ENCODE measurements at regions not wholly inside any gene's neighbourhood (a gene's known extent, or its start where the extent isn't known, plus 50 kb on each side); places are given as distances from the start of the nearest gene placed in this dataset.

- DNase-seq (ENCODE audit: extremely low read depth in 1 of 4, low spot score in 3 of 4), result no peak
- POLR2A ChIA-PET, result no interaction called here
- TF ChIP-seq ZNF584 (CRISPR knock-in tag; IDR thresholded peaks at IDR 0.05; ENCODE audit: low read depth) (no peak), ZSCAN32 (CRISPR knock-in tag; IDR thresholded peaks at IDR 0.05) (no peak)
- TF ChIP-seq, protein P1, sequence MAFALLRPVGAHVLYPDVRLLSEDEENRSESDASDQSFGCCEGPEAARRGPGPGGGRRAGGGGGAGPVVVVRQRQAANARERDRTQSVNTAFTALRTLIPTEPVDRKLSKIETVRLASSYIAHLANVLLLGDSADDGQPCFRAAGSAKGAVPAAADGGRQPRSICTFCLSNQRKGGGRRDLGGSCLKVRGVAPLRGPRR (CRISPR knock-in tag; IDR thresholded peaks at IDR 0.05), result no peak
- BruUV-seq (replicated peaks), result no TSS peak
- Histone ChIP-seq H3K27ac (ENCODE audit: extremely low read depth, low read depth, low read length) (no peak overlapping the region), H4K20me1 (replicated peaks; ENCODE audit: control insufficient read depth, insufficient read depth, low read length) (no peaks in the 10 kb centered on the region), H3K4me1 (replicated peaks in 1 of 2; ENCODE audit: control insufficient read depth in 2 of 2, insufficient read depth in 2 of 2, low read length in 2 of 2) (no peaks in the 10 kb centered on the region), H3K79me2 (ENCODE audit: control insufficient read depth, insufficient read depth, low read length) (no peaks in the 10 kb centered on the region), H3K36me3 (ENCODE audit: control insufficient read depth, insufficient read depth, low read length) (no peaks in the 10 kb centered on the region), H3K9me1 (ENCODE audit: control insufficient read depth, insufficient read depth, low read length) (no peaks in the 10 kb centered on the region), H3K4me3 (no peak overlapping the region), H2AFZ (ENCODE audit: low read depth, low read length) (no peak overlapping the region), H3K9me3 (replicated peaks; ENCODE audit: control insufficient read depth, insufficient read depth, low read depth, low read length) (no peaks in the 10 kb centered on the region), H3K4me2 (ENCODE audit: insufficient read depth, low read length) (no peak overlapping the region), H3K9ac (ENCODE audit: insufficient read depth in 1 of 2, low read depth in 2 of 2, low read length in 2 of 2) (no peak overlapping the region), H3K27me3 (ENCODE audit: control insufficient read depth in 2 of 2, insufficient read depth in 2 of 2, low read length in 2 of 2) (no peaks in the 10 kb centered on the region)
- 0% methylated on average over 1 of the region's 1 CpG for WGBS (ENCODE audit: insufficient coverage, low coverage, missing lambda C conversion rate)
- no peak for FAIRE-seq
- CTCF ChIA-PET (ENCODE audit: low intra/inter-chr PET ratio), result no interaction called here
- no peak for ATAC-seq
- in situ Hi-C loops (cut with MboI), result no loop called here
- intact Hi-C loops (cut with micrococcal nuclease), result no loop called here
Measured at GRCh38 chr9:81497091-81497490, 192.3 kb downstream of the TLE1 start.

DNA sequence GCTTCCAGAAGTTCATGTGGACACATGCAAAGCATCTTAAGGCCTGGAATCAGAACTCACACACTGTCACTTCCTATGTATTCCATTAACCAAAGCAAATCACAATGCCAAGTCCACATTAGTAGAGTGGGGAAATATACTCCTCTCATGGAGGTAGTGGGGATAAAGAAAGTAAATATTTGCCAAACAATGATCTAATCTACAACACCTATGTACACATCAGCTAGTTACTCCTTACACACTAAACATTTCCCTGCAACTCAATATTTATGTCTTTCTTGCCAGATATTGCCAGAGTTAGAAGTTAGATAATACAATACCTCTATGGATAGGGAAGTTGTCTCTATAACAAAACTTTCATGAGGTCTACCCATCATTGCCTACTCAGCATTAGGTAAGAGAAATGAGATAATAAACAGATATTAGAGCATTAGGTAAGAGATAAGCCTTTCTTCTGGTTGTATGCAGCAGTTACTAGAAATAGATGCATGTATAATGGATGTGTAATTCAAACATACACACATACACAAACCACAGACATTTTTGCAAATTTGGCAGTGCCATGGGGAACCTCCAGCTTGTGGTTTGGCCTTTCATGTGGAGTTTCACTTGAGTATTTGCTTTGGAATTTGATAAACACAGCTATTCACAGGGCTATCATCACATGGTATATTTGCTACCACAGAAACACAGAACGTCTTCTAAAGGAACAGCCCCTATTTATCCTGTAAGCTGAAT is 196.5 kb downstream of the TLE1 start:
- no peaks in the 10 kb centered on the region for H3K79me2 ChIP-seq (ENCODE audit: control insufficient read depth, insufficient read depth, low read length)
- no peaks in the 10 kb centered on the region for H3K9me3 ChIP-seq (replicated peaks; ENCODE audit: control insufficient read depth, insufficient read depth, low read depth, low read length)
- no peaks in the 10 kb centered on the region for H3K9me1 ChIP-seq (ENCODE audit: control insufficient read depth, insufficient read depth, low read length)
- 0% methylated on average over 1 of the region's 1 CpG for WGBS (ENCODE audit: insufficient coverage, low coverage, missing lambda C conversion rate)
- H3K4me2 ChIP-seq (ENCODE audit: insufficient read depth, low read length), result no peak overlapping the region
- DNase-seq (ENCODE audit: extremely low read depth in 1 of 4, low spot score in 3 of 4) (no peak), ATAC-seq (no peak), FAIRE-seq (no peak)
- H3K27me3 ChIP-seq (ENCODE audit: control insufficient read depth in 2 of 2, insufficient read depth in 2 of 2, low read length in 2 of 2), result no peaks in the 10 kb centered on the region
- H3K4me1 ChIP-seq (replicated peaks in 1 of 2; ENCODE audit: control insufficient read depth in 2 of 2, insufficient read depth in 2 of 2, low read length in 2 of 2), result no peaks in the 10 kb centered on the region
- TF ChIP-seq, protein P2, sequence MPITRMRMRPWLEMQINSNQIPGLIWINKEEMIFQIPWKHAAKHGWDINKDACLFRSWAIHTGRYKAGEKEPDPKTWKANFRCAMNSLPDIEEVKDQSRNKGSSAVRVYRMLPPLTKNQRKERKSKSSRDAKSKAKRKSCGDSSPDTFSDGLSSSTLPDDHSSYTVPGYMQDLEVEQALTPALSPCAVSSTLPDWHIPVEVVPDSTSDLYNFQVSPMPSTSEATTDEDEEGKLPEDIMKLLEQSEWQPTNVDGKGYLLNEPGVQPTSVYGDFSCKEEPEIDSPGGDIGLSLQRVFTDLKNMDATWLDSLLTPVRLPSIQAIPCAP (CRISPR knock-in tag; IDR thresholded peaks at IDR 0.05; ENCODE audit: borderline replicate concordance), result no peak
- TF ChIP-seq SLC30A9 (CRISPR knock-in tag; IDR thresholded peaks at IDR 0.05) (no peak), COPS2 (conservative IDR thresholded peaks at IDR 0.05) (no peak), RCOR1 (IDR thresholded peaks at IDR 0.05; ENCODE audit: borderline replicate concordance in 1 of 2, low read depth in 2 of 2, low read length in 2 of 2) (no peak), MBD2 (IDR thresholded peaks at IDR 0.05; ENCODE audit: borderline replicate concordance, low read depth) (no peak), ETV5 (CRISPR knock-in tag; IDR thresholded peaks at IDR 0.05; ENCODE audit: low read depth) (no peak), SAP30 (IDR thresholded peaks at IDR 0.05; ENCODE audit: borderline replicate concordance, insufficient read depth, low read depth, low read length, poor library complexity, severe bottlenecking) (no peak), TAL1 (IDR thresholded peaks at IDR 0.05) (no peak), GABPB2 (CRISPR knock-in tag; conservative IDR thresholded peaks at IDR 0.05) (no peak), TEAD1 (CRISPR knock-in tag; IDR thresholded peaks at IDR 0.05) (no peak), LCOR (CRISPR knock-in tag; IDR thresholded peaks at IDR 0.05) (no peak)
- H3K4me3 ChIP-seq, result no peak overlapping the region
- ChIA-PET CTCF (ENCODE audit: low intra/inter-chr PET ratio) (no interaction called here), POLR2A (no interaction called here)
- no peak overlapping the region for H3K9ac ChIP-seq (ENCODE audit: insufficient read depth in 1 of 2, low read depth in 2 of 2, low read length in 2 of 2)
- no TSS peak for BruUV-seq (replicated peaks)
- no peaks in the 10 kb centered on the region for H3K36me3 ChIP-seq (ENCODE audit: control insufficient read depth, insufficient read depth, low read length)
- no peaks in the 10 kb centered on the region for H4K20me1 ChIP-seq (replicated peaks; ENCODE audit: control insufficient read depth, insufficient read depth, low read length)
- no peak overlapping the region for H2AFZ ChIP-seq (ENCODE audit: low read depth, low read length)
- in situ Hi-C loops (cut with MboI), result no loop called here
- H3K27ac ChIP-seq (ENCODE audit: extremely low read depth, low read depth, low read length), result no peak overlapping the region
- intact Hi-C loops (cut with micrococcal nuclease), result no loop called here
